ENCODE measurements at regions not wholly inside any gene's neighbourhood (a gene's known extent, or its start where the extent isn't known, plus 50 kb on each side); places are given as distances from the start of the nearest gene placed in this dataset.
"Not testable (repeated sequence)": the region's sequence is repeated elsewhere in the genome, so short reads cannot be mapped to it uniquely, and the experiment has no call there.

GRCh38 chr7:149978944-149979343, 105.2 kb downstream of the ATP6V0E2 start:
- TF ChIP-seq REST (IDR thresholded peaks at IDR 0.05; ENCODE audit: insufficient read depth in 1 of 2, low read depth in 2 of 2, low read length in 1 of 2); CTCF (IDR thresholded peaks at IDR 0.05); SIN3A (IDR thresholded peaks at IDR 0.05; ENCODE audit: borderline replicate concordance, insufficient read depth, low read depth, low read length): not testable (repeated sequence)

All from Panc1 (cell line).